COR-L47 (cell line): ENCODE measurements at regions not wholly inside any gene's neighbourhood (a gene's known extent, or its start where the extent isn't known, plus 50 kb on each side); places are given as distances from the start of the nearest gene placed in this dataset.
A peak's percentile ranks its signal among the peaks of the same experiment; 100 is the strongest.
"Not testable (repeated sequence)": the region's sequence is repeated elsewhere in the genome, so short reads cannot be mapped to it uniquely, and the experiment has no call there.

Experiments used
- DNase-seq: peaks from one replicate; lab custom pipeline; 2025; lab: John Stamatoyannopoulos, UW

DNA sequence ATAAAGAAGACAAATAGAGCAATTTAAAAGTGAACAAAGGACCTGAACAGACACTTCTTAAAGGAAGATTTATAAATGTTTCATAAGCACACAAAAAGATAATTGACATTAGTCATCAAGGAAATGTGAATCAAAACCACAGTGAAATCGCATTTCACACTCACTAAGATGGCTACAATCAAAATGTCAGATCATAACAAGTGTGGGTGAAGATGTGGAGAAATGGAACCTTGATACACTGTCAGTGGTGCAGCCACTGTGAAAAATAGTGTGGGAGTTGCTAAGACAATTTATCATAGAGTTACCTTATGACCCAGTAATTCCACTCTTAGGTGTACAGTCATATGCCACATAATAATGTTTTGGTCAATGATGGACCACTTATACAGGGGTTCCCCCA is 54.5 kb upstream of the HTR4 start:
- no peak for DNase-seq

DNA sequence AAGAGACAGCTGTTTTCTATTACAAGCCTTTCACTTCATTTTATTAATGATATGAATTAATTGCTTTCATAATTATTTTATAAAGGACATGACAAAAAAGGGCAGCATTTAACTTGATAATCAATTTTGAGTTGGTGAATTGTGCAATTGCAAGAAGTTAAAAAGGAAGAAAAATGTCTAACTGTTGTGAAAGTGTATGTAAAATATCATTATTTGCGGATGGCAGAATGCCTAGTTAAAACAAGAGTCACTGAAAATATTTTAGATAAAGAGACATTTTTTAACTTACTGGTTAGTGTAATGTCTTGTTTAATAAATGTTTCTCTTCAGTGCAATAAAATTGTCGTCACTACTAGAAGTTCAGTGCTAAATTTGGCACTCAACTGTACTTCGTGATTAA is 57.6 kb upstream of the HTR4 start:
- DNase-seq, result no peak

DNA sequence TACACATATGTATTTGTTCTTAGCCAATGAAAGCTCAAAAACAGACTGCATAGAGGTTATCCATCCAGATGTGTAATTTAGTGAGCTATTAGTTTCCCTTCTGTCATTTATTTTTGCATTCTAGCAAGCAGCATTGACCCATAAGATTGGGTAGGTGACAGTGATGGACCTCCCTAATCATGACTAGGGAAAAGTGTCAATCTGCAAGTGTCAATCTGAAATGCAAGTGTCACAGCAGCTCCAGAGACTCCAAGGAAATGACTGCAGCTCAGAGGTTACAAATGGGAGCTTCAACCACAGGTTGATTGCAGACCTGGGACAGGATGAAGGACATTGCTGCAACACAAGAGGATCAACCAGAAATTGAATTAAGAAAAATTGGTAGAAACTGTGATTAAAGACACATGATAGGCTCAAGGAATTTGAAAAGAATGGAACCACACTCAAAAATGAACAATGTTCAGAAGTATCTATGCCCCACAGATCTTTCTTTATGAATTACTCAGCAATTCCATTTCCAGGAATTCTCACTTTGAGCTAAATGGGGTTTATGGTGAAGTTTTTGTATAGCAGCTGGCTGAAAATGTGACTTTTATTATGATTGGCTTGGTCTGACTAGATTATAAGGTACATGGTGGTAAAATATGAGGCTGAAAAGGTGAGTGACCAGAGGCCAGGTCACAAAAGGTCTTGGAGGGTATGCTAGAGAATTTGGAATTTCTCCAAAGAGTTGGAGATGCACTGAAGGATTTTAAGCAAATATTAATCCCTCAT is 59.6 kb upstream of the HTR4 start:
- DNase-seq, result no peak

DNA sequence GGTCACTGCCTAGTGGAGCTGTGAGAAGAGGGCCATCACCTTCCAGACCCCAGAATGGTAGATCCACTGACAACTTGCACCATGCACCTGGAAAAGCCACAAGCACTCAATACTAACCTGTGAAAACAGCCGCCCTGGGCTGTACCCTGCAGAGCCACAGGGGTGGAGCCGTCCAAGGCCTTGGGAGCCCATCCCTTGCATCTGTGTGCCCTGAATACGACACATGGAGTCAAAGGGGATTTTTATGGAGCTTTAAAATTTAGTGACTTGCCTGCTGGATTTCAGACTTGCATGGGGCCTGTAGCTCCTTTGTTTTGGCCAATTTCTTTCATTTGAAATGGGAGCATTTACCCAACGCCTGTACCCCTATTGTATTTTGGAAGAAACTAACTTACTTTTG is 62.4 kb upstream of the HTR4 start:
- no peak for DNase-seq

DNA sequence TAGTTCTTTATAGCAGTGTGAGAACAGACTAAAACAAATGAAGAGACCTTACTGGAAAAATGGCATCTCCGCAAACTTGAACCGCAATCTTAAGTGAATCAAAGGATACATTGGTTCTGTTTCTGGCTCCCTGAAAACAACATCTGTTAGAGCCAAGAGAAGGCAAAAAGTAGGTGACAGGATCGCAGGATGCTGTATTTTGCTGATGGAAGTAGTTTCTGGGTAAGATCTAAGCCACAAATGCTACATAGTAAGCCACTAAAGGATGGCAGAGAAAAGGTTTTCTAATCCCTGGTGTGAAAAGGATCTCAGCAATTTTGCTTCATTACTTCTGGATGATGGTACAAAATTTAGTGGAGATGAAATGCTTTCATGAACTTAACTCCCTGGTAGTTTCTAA is 63.3 kb upstream of the HTR4 start:
- no peak for DNase-seq

DNA sequence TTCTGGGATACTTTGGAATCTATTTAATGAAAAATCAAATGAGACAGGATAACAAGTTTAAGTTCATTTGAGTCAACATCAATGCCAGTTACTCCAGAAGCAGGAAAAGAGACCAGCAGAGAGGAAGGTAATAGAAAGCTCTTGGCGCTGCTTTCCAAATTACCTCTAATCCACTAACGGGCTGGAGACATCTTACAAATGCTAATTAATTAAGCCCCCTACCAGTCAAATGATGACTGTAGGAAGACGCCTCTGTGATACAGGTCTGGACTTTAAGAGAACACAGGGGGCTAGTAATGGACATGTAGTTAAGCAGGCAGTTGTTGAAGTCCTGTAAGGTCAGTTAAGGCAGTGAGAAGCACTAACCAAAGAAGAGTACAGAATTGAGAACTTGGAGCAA is 65.3 kb upstream of the HTR4 start:
- DNase-seq, result no peak

DNA sequence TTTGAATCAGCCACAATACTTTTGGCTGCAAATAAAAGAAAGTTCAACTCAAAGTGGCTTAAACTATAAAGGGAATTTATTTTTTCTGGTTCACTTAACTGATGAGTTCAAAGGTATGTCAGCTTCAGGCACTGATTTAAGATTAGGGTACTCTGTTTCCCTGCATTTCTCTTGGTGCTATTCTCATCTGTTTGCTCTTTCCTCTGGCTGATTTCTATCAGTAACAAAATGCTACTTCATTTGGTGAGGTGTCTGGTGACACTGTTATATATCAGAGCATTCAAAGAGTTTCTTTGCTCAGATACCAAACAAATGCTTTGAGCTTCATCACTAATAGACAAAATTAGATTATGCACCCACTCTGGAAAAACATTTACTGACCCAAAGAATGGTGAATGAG is 65.9 kb upstream of the HTR4 start:
- no peak for DNase-seq

DNA sequence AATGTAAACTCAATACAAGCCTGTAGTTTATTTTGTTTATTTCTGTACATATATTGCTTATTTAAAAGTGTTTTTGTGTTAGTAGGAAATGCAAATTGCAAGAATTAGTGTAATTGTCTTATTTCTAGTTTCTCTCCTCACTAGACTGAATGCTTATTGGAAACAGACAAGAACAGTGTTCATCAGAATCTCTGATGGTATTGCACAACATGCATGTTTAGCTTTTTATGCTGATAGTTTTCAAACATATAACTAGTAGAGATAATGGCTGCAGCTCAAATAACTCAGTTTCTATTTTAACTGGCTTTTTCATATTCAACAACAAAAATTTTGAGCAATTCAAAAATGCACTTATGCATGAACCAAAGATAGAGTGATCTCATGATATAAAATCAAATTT is 68.8 kb upstream of the HTR4 start:
- no peak for DNase-seq

DNA sequence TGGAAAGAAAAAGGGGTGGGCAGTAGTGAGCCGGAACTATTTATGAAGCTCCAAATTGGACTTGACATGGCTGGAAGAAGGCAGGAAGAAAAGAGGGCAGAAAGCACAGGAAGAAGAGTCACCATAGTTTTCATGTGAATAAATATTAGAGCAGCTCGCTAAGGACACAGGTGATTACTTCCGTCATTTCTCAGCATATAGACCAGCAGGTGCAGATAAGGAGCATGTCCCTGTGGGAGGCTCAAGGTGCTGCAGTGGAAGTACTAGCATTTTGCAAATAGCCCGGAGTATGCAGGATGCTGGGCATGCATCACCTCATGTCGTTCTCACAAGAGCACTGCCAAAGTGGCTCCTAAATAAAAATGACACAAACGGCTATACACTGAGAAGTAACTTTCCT is 71.3 kb upstream of the HTR4 start:
- DNase-seq, result no peak

DNA sequence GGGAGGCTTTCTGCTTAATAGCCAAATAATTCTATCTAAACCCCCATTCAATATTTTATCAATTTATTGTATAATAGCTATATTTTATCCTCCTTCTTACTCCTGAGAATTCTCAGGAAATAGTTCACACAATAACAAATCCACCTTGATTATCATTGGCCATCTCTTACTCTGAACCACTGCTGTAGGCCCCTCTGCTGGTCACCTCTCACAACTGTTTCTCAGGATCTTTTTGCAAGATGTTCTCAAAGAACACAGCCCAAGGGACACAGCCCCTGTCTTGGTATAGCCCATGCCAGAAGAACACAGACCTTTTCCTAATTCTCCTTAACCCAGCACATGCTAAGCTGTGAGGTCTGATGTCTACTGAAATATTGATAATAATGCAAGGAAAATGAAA is 74.9 kb upstream of the HTR4 start:
- DNase-seq, result peak; percentile 32

DNA sequence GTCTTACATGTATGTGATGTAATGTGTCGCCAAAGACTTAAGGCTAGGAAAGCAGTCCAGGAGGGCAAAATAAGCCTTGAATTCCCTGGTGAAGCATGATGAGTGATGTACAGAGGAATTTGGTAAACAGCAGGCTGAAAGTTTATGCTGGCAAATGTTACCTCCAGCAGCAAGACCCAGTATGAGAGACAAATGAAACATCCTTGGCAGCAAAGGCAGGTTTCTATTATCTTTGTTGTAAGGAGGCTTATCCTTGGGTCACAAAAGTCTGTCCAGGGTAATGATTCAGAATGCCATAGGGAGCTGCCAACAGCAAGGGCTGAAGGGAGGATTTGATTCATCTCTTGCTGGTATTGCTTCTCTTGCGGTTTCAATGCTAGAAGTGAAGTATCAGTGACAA is 75.9 kb upstream of the HTR4 start:
- no peak for DNase-seq

DNA sequence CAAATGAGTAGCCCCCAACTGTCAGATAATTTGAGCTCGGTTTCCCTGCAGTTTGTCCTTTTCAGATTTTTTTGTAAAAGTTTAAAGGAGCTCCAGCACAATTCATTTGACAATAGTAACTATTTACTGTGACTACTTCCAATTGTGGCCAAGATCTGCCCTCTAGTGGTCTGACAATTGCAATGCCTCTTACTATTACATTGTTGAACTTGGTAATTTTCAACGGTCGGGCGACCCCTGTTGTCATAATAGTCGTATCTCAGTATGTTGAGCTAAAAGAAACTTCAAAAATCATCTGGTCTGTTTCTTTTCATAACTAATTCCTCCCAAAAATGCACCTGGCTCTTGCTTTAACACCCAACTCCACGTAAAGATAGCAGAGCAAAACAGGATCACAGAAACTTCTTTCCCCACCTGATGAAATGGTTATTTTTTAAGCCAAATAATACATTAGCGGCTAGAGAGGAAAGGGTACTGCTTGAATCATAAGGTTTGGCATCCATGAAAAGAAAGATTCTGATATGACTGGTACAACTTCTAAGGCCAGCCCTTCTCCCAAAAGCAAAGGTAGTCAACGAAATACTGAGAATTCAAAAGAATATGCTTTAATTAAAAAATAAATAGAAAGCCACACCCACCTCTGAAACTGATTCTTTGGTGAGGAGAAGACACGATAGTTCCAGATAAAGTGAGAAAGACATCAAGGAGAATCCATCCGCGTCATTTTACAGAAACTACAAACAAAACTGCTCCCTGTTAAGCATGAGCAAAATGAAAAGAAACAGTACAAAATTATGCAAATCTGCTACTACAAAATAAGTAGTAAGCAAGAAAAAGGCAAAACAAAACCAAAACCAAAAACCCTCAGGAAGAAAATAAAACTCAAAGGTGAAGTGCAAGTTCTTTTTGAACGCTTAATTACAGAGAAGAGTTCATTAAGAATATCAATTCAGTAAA is 76.9 kb upstream of the HTR4 start:
- DNase-seq, result peak; percentile 78

DNA sequence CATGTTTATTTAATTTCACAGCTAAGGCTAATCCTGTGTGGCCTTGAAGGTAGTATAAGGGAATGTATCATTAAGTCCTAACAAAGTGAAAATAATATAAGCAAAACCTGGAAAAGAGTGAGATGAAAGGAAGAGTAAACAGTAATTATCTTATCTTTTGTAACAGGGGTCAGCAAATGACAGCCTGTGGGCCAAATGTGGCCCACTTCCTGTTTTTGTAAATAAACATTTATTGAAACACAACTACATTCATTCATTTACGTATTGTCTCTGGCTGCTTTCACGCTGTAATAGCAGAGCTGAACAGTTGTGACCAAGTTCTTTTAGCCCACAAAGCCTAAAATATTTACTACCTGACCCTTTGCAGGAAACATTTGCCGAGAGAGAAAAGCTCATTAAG is 78.4 kb upstream of the HTR4 start:
- DNase-seq, result peak; percentile 71

DNA sequence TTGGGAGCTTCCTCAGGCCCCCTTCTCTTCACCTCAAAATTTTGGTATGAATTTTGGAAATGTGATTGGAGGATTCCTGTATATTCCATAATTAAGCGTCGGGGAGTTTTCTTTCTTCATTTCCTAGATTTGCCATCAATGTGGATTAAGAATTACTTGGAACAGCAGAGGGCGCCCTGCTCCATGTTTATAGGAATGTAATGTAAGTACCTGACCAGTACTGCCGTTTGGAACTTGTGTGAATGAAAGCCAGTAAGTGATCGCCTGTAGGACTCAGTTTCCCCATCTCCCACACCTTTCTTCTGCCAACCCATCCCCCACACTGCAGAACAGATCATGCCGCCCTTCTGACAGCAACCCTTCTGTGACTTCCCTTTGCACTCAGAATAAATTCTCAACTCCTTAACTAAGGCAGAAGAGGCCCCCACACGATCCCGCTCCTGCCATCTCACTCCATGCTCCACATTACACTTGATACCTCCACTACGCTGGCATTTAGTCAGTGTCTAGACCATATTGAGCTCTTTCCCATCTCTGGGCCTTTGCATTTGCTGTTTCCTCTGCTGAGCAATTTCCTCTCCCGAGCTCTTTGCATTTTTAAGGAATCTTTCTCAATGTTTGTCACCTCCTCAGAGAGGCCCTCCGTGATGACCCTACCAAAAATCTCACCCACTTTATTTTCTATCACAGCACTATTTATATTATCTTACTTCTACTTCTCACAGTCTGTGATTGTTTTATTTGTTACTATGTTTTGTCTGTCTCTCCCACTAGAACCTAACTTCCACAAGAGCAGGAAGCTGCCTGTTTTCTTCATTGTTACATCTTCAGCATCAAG is 79.5 kb upstream of the HTR4 start:
- DNase-seq, result peak; percentile 85

DNA sequence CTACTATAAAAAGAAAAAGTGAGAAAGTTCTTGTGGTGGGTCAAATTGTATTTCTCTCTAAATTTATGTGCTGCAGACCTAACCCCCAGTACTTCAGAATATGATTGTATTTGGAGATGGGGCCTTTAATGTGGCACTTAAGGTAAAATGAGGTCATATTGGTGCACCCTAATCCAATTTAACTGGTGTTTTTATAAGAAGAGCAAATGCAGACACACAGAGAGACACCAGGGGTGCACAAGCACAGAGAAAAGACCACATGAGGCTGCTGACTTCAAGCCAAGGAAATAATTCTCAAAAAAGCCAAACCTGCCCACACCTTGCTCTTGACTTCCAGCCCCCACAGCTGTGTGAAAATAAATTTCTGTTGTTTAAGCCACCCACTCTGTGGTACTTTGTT is 80.2 kb upstream of the HTR4 start:
- DNase-seq, result no peak

DNA sequence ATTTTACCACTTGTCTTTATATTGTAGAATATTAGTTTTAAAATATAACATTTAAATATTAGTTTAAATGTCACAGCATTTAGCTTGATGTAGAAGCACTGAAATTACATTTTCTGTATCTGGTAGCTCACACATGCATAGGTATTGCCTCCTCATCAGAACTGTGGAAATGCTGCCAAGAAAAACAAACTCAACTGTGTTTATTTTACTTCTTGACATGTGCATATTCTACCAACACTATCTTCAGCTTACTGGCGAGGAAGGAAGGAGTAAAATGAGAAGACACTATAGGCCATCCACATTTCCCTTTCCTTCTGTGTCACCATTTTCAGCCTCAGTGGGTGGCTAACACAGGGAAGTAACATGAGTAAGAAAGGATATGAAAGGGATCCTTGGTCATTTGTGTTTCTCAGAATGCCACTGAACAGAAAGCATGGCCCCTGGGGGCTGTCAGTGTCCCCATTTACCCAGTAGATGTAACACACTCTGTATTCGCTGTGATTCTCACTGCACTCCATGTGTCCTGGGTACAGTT is 81.0 kb upstream of the HTR4 start:
- no peak for DNase-seq

DNA sequence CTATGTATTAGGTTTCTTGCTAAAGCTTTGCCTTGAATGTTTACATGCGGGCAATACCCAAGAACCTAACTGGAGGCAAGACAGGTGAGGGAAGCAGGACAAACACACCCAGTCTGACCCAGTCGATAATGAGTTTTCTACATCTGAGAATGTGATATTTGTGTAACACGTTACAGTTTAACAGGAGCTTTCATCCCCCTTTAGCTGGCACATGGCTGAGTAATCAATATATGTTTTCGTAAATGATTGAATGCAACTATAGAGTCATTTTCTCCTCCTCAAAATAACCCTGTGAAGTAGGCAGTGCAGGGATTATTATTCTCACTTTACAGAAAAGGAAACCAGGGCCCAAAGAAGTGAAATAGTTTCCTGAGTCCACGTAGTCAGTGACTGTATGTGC is 84.7 kb upstream of the HTR4 start:
- DNase-seq, result no peak

DNA sequence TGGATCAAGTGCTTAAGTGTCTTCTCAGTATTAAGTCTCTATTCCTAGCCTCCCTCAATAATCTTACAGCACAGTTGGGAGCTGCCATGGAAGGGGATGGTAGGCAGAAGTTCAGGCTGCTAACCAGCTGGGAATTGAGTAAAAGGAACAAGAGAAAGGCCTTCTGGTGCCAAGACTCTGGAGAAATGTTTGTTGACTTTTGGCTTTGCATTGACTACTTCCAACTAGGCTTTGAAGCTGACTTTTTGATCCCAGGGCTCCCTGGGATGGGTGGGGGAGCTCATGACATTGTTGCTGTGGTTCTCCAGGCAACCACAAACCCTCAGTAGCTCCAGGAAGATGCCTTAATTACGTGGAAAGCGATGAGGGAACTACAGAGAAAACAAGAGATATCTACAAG is 85.2 kb upstream of the HTR4 start:
- DNase-seq, result no peak

DNA sequence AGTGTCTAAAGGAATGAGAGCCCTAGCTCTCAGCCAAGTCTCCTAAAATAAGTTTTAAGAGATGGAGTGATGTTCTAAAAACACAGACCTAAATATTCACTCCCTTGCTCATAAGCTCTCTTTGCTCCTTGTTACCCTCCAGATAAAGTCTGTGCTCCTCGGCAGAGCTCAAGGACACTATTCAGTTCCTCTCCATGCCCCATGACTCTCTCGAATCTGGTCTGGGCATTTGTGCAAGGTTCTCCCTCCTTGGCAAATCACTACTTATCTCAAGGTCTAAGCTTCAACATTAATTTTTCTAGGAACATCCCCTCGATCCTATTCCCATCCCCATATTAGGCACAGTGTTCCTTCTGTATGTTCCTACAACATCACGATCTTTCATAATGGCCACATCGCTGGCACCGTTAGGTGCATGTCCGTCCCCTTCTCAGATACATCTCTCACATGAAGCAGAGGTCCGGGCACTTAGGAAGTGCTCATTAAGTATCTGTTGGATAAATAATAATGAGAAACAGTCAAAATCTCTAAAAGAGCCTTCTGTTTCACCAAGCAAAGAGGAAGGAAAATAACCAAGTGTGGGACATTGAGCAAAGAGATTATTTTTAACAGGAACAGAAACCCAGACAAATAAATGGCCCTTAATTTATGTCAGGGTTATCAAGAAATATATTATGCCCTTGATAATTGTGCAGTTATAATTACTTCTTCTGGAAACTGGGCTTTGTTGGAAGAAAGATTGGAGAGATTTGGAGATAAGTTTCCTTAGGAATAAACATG is 85.9 kb upstream of the HTR4 start:
- DNase-seq, result no peak

DNA sequence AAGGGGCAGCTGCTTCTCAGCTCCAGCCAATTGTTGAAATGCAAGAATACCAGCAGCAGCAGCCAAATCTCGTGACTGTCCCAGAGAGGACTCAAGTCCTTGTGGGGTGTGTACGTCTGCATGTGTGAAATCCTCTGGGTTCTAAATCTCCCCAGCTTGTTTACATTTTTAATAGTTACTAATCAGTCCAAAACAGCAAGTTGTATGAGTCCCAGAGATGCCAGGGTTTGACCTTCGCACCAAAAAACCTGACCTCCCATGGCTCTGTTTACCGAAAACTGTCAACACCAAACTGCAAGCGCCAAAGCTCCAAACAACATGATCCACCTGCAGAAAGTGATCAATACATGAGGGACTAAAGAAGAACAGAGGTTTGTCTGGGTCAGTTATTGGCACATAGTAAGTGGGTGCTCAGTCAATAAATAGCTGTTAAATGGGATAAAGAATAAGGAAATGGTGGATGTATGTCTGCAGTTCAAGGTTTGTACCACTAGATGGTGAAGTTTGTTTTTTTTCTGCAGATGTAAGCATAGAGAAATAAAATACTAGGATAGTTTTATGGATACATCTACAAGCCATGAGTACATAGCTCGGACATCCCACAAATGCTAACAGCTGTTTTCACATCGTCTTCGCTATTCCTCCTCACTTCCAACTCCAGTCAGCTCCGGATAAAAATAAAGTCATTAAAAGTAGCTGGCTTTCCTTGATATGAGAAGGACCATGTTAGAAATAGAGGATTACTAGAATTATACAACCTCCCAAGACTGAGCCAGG is 85.3 kb upstream of the ADRB2 start:
- DNase-seq, result peak; percentile 3

DNA sequence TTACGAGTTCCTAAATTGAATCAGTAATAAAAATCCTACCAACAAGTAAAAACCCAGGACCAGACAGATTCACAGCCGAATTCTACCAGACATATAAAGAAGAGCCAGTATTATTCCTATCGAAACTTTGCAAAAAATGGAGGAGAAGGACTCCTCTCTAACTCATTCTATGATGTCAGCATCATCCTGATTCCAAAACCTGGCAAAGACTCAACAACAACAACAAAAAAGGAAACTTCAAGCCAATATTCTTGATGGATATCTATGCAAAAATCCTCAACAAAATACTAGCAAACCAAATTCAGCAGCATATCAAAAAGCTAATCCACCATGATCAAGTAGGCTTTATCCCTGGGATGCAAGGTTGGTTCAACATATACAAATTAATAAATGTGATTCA is 84.6 kb upstream of the ADRB2 start:
- DNase-seq, result not testable (repeated sequence)
